HFFc6 (cell line): ENCODE measurements at regions not wholly inside any gene's neighbourhood (a gene's known extent, or its start where the extent isn't known, plus 50 kb on each side); places are given as distances from the start of the nearest gene placed in this dataset.

ENCODE experiments used
- DNase-seq: peaks from one replicate; pipeline ENCODE4 v3.0.0-alpha.2; 2018
- H3K27ac Mint-ChIP-seq: 2 replicates; pipeline ENCODE4 v1.8.0; 2020; ENCODE audit warnings: mild to moderate bottlenecking, mixed read lengths
- H3K27me3 Mint-ChIP-seq: 2 replicates; pipeline ENCODE4 v1.8.0; 2021; ENCODE audit warnings: mild to moderate bottlenecking, moderate library complexity, mixed read lengths; ENCODE audit not compliant: insufficient read depth
- H3K36me3 Mint-ChIP-seq: 2 replicates; pipeline ENCODE4 v1.8.0; 2021; ENCODE audit warnings: low read depth, mixed read lengths
- H3K4me1 Mint-ChIP-seq: 2 replicates; pipeline ENCODE4 v1.8.0; 2020; ENCODE audit warnings: low read depth, mixed read lengths
- H3K4me3 Mint-ChIP-seq: 2 replicates; pipeline ENCODE4 v1.8.0; 2020; ENCODE audit warnings: mild to moderate bottlenecking, moderate library complexity, mixed read lengths
- H3K9me3 Mint-ChIP-seq: 2 replicates; pipeline ENCODE4 v1.8.0; 2020; ENCODE audit warnings: mild to moderate bottlenecking, mixed read lengths
- TF ChIP-seq, protein P1 (sequence below): fragments of 200-600 bp; sonication (generic); IDR thresholded peaks from 2 replicates; pipeline ENCODE4 v1.5.0; 2021; ENCODE audit warnings: antibody characterized with exemption, mild to moderate bottlenecking

DNA sequence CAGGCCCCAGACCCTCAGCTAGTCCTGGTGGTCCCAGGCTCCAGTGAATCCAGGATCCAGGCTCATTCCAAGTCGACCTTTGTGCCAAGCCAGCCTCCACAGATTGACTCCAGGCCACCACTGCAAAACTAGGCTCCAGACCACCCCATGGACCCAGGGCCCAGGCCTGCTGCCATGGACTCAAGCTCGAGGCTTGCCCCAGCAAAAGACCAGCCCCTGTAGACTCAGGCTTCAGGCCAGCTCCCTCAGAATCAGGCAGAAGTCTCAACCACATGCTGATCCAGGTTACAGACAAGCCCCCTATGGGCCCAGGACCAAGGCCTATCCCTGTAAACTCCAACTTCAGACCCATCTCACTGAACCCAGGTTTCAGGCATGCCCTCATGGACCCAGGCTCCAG, 692.4 kb downstream of the PCDH19 start:
- Mint-ChIP-seq H3K27me3 (no peaks in the 10 kb centered on the region), H3K4me1 (no peaks in the 10 kb centered on the region), H3K9me3 (peaks cover 27% of the 10 kb centered on the region), H3K4me3 (no peak overlapping the region), H3K27ac (no peak overlapping the region), H3K36me3 (no peaks in the 10 kb centered on the region)
- no peak for DNase-seq
- TF ChIP-seq, protein P1, sequence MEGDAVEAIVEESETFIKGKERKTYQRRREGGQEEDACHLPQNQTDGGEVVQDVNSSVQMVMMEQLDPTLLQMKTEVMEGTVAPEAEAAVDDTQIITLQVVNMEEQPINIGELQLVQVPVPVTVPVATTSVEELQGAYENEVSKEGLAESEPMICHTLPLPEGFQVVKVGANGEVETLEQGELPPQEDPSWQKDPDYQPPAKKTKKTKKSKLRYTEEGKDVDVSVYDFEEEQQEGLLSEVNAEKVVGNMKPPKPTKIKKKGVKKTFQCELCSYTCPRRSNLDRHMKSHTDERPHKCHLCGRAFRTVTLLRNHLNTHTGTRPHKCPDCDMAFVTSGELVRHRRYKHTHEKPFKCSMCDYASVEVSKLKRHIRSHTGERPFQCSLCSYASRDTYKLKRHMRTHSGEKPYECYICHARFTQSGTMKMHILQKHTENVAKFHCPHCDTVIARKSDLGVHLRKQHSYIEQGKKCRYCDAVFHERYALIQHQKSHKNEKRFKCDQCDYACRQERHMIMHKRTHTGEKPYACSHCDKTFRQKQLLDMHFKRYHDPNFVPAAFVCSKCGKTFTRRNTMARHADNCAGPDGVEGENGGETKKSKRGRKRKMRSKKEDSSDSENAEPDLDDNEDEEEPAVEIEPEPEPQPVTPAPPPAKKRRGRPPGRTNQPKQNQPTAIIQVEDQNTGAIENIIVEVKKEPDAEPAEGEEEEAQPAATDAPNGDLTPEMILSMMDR, result no peak

DNA sequence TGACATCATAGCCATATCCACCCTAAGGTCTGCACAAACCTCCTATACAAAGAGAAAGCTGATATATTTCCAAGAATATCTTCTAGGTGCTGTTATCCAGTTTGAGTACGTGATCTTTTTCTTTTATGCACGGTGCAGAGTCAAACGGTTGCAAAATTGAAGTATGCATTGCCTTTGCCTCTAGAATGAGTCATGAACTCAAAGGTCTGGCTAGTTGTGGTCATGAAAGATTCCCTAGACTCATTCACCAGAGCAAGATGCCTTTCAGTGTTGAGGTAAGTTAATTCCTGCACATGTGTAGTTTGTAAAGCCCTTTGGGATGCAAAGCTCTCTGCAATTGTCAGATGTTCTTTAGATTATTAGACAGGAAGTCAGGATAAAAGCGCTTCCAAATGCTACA, 704.4 kb downstream of the PCDH19 start:
- DNase-seq, result no peak
- H3K27ac Mint-ChIP-seq, result no peak overlapping the region
- H3K4me3 Mint-ChIP-seq, result no peak overlapping the region
- H3K27me3 Mint-ChIP-seq, result no peaks in the 10 kb centered on the region
- no peaks in the 10 kb centered on the region for H3K9me3 Mint-ChIP-seq
- no peaks in the 10 kb centered on the region for H3K36me3 Mint-ChIP-seq
- TF ChIP-seq, protein P1, result no peak
- no peaks in the 10 kb centered on the region for H3K4me1 Mint-ChIP-seq

DNA sequence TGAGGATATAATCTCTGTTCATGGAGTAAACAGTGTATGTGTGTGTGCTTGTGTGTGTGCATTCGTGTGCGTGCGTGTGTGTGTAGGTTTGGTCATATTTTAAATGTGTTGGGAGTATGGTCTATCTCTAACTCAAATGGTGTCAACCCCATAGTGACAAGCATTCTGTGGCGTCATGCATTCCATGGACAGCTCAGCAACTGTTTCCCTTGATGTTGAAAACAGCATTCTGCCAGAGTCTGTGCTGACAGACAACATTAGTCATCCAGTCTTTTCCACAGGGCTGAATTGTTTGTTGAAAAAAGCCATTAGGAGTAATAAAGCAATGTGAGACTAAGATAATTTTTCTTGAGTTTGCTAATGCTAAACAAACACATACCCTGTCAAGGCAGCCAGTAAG, 706.6 kb downstream of the PCDH19 start:
- H3K4me1 Mint-ChIP-seq, result no peaks in the 10 kb centered on the region
- H3K36me3 Mint-ChIP-seq, result no peaks in the 10 kb centered on the region
- no peaks in the 10 kb centered on the region for H3K9me3 Mint-ChIP-seq
- no peak overlapping the region for H3K4me3 Mint-ChIP-seq
- DNase-seq, result no peak
- H3K27me3 Mint-ChIP-seq, result no peaks in the 10 kb centered on the region
- no peak overlapping the region for H3K27ac Mint-ChIP-seq
- TF ChIP-seq, protein P1, result no peak

DNA sequence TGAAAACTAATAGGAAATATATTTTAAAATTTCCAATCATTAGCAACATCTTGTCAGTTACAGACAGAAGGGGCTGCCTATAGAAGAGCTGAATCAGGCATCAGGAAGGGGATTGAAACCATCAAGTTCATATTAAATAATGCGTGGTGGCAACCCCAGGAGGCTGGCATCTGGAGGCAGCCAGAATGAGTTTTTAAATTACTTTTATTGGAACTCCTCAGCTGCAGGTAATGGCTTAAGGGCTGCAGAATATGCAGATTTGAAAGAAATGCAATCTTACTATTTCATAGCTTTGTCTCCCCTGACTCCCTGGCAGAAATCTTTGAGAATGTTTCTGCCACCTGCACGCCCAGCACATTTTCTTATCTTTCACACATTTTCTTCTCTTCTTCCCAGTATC, 711.6 kb downstream of the PCDH19 start:
- no peaks in the 10 kb centered on the region for H3K36me3 Mint-ChIP-seq
- H3K4me3 Mint-ChIP-seq, result no peak overlapping the region
- H3K4me1 Mint-ChIP-seq, result no peaks in the 10 kb centered on the region
- TF ChIP-seq, protein P1, result no peak
- no peaks in the 10 kb centered on the region for H3K27me3 Mint-ChIP-seq
- H3K9me3 Mint-ChIP-seq, result no peaks in the 10 kb centered on the region; the same call in 1 of the 2 replicates
- no peak overlapping the region for H3K27ac Mint-ChIP-seq
- DNase-seq, result no peak

DNA sequence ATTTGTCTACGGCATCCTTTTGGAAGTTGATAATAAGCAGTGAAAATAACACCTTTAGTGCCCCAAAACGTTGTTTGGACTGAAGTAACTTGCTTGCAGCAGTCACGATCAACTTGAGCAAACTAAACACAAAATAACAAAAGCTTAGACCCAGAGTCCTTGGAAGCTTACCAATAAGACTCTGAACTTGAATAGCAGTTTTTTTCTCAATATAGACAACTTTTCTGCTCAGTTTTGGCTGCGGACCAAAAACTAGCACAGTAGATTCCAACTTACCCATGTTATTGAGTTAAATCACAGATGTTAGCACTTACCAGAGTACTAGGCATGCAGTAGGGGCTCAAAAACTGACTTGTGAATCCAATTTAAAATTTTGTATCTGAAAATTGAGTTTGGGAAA, 746.9 kb downstream of the PCDH19 start:
- Mint-ChIP-seq H3K4me1 (no peaks in the 10 kb centered on the region), H3K4me3 (no peak overlapping the region), H3K9me3 (no peaks in the 10 kb centered on the region; the same call in 1 of the 2 replicates), H3K27ac (no peak overlapping the region), H3K36me3 (no peaks in the 10 kb centered on the region), H3K27me3 (no peaks in the 10 kb centered on the region)
- DNase-seq, result no peak
- TF ChIP-seq, protein P1, result no peak

DNA sequence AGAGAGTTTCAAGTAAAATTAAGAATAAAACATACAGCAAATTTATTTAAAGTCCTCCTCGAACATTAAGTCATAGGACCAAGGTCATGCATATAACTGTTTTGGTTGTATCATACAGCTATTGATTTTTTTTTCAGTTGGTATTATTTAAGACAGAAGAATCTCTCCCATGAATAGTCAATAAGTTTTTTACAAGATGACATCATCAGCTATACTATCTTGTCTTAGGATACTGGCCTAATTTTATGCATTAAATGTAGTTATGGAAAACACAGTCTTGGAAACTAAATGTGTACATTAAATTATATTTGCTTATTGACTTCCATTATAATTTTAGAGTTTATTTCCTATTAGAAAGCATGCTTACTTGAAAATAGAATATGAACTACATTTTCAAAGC, 755.9 kb downstream of the PCDH19 start:
- Mint-ChIP-seq H3K36me3 (no peaks in the 10 kb centered on the region), H3K4me3 (no peak overlapping the region), H3K27ac (no peak overlapping the region), H3K9me3 (no peaks in the 10 kb centered on the region), H3K27me3 (no peaks in the 10 kb centered on the region), H3K4me1 (no peaks in the 10 kb centered on the region)
- TF ChIP-seq, protein P1, result no peak
- DNase-seq, result no peak
